Common myeloid progenitor, CD34-positive (primary cell): ENCODE measurements at regions not wholly inside any gene's neighbourhood (a gene's known extent, or its start where the extent isn't known, plus 50 kb on each side); places are given as distances from the start of the nearest gene placed in this dataset.

Experiments used
- CTCF ChIA-PET: fragments of 350-600 bp; sonication (Branson Sonifier 250); formaldehyde crosslinking; loops from one replicate; lab custom pipeline; 2021; ENCODE audit warnings: antibody characterized with exemption; lab: Charles Lee
- POLR2A ChIA-PET: fragments of 350-600 bp; sonication (Branson Sonifier 250); formaldehyde crosslinking; loops from one replicate; lab custom pipeline; 2021; ENCODE audit warnings: antibody characterized with exemption; lab: Charles Lee
- DNase-seq, 3 donors: peaks; one replicate each; pipeline versions ENCODE4 v3.0.0 to v3.0.0-alpha.2; 2013
- H3K27ac ChIP-seq, 2 experiments: 1 replicate in 1 of 2; 2 replicates in 1 of 2; pipeline ENCODE4 v1.7.0; 2013; ENCODE audit warnings: inconsistent platforms in 2 of 2, low read length in 2 of 2, mild to moderate bottlenecking in 2 of 2, low read depth in 1 of 2, moderate library complexity in 1 of 2; ENCODE audit not compliant: severe bottlenecking in 2 of 2, insufficient read depth in 1 of 2, poor library complexity in 1 of 2
- H3K27me3 ChIP-seq, 5 experiments: replicated peaks in 2 of 5; 1 replicate in 3 of 5; 2 replicates in 2 of 5; pipeline versions ENCODE4 v1.6.1 to v1.7.0; 2013; ENCODE audit warnings: low read length in 4 of 5, mild to moderate bottlenecking in 2 of 5, moderate library complexity in 2 of 5, inconsistent platforms in 1 of 5; ENCODE audit not compliant: insufficient read depth in 5 of 5, control insufficient read depth in 4 of 5
- H3K36me3 ChIP-seq, 4 experiments: 1 replicate in 2 of 4; 2 replicates in 2 of 4; pipeline versions ENCODE4 v1.6.1 to v1.7.0; 2013; ENCODE audit warnings: low read length in 3 of 4, control low read depth in 1 of 4, mild to moderate bottlenecking in 1 of 4; ENCODE audit not compliant: control insufficient read depth in 4 of 4, insufficient read depth in 4 of 4
- H3K4me1 ChIP-seq, 4 experiments: 1 replicate in 3 of 4; 2 replicates in 1 of 4; pipeline versions ENCODE4 v1.6.1 to v1.7.1; 2013; ENCODE audit warnings: low read length in 3 of 4, mild to moderate bottlenecking in 3 of 4, control low read depth in 1 of 4, inconsistent platforms in 1 of 4, moderate library complexity in 1 of 4; ENCODE audit not compliant: control insufficient read depth in 4 of 4, insufficient read depth in 4 of 4; ENCODE audit errors: control extremely low read depth in 1 of 4
- H3K4me3 ChIP-seq, 7 experiments: 1 replicate in 4 of 7; 2 replicates in 3 of 7; pipeline versions ENCODE4 v1.5.1 to v1.7.0; 2013; ENCODE audit warnings: mild to moderate bottlenecking in 7 of 7, low read length in 6 of 7, moderate library complexity in 6 of 7, inconsistent platforms in 2 of 7, low read depth in 2 of 7, control low read depth in 1 of 7; ENCODE audit not compliant: insufficient read depth in 4 of 7, control insufficient read depth in 1 of 7; ENCODE audit errors: extremely low read depth in 1 of 7
- H3K9me3 ChIP-seq, 5 experiments: 1 replicate in 4 of 5; 2 replicates in 1 of 5; pipeline versions ENCODE4 v1.6.1 to v1.7.1; 2013; ENCODE audit warnings: low read length in 4 of 5, mild to moderate bottlenecking in 2 of 5, inconsistent platforms in 1 of 5, low read depth in 1 of 5, moderate library complexity in 1 of 5; ENCODE audit not compliant: control insufficient read depth in 4 of 5, insufficient read depth in 2 of 5; ENCODE audit errors: control extremely low read depth in 1 of 5
- WGBS: methylation state at CpG from one replicate; pipeline ENCODE4 v1.1.5; 2013; ENCODE audit not compliant: insufficient coverage; 5-methylcytosine and 5-hydroxymethylcytosine counted together

GRCh38 chr17:63316100-63316499, 130.0 kb downstream of the CYB561 start:
- H3K9me3 ChIP-seq, result peaks cover 0 to 6% (median 0%) of the 10 kb centered on the region in 5 experiments
- DNase-seq, result no peak
- H3K4me3 ChIP-seq, result no peak overlapping the region
- WGBS, result 100% methylated on average over 1 of the region's 1 CpG
- peaks cover 6 to 25% (median 10%) of the 10 kb centered on the region in 4 experiments for H3K36me3 ChIP-seq
- no peak overlapping the region for H3K27ac ChIP-seq
- ChIA-PET POLR2A (no interaction called here), CTCF (no interaction called here)
- H3K27me3 ChIP-seq, result no peaks in the 10 kb centered on the region
- H3K4me1 ChIP-seq, result peaks cover 0 to 2% (median 0%) of the 10 kb centered on the region in 4 experiments

DNA sequence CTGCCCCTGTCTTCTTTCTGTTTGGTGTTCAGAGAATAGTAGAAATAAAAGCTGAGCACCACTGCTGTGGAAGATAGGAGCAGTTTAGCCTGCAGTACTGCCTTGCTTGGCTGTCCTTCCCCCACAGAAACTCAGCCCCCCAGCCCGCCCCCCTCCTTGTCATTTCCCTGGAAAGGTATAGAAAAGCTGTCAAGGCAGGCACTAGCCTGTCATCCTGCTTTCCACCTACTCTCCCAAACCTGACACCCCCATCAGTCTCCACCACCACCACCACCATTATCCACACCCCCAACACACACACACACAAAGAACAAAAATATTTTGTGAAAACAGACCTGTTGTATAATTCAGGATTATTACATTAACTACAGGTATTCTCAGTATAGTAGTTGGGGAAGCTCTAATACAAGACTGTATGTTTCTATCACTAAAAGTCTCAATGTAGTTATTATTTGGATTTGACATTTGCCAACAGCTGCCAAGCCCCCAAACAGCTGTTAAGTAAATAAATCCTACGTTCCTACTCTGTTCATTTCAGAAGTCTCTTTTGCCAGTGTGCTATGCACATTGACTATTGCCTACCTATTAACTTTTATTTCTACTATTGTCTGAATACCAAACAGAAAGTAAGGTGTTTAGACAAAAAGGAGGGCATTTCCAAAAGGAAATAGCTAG, 128.8 kb downstream of the CYB561 start:
- no peak for DNase-seq
- Histone ChIP-seq H3K27me3 (no peaks in the 10 kb centered on the region), H3K4me3 (no peak overlapping the region), H3K36me3 (peaks cover 6 to 29% (median 12%) of the 10 kb centered on the region in 4 experiments), H3K27ac (no peak overlapping the region), H3K4me1 (peaks cover 0 to 2% (median 0%) of the 10 kb centered on the region in 4 experiments), H3K9me3 (peaks cover 0 to under 1% (median 0%) of the 10 kb centered on the region in 5 experiments)
- WGBS, result no CpG with 5 or more reads among the region's 2 CpGs
- POLR2A ChIA-PET, result no interaction called here
- CTCF ChIA-PET, result interaction anchor here (1.6 kb wide), 1 partner anchor 9 kb away, joined by 4 read pairs; no protein-coding TSS in a partner anchor

GRCh38 chr17:63325808-63326207, 120.3 kb downstream of the CYB561 start:
- 94% methylated on average over 2 of the region's 4 CpGs for WGBS
- POLR2A ChIA-PET, result no interaction called here
- Histone ChIP-seq H3K9me3 (no peaks in the 10 kb centered on the region), H3K27ac (no peak overlapping the region), H3K4me1 (no peaks in the 10 kb centered on the region), H3K36me3 (peaks cover 3 to 9% (median 4%) of the 10 kb centered on the region in 4 experiments), H3K4me3 (no peak overlapping the region), H3K27me3 (no peaks in the 10 kb centered on the region)
- DNase-seq, result no peak
- CTCF ChIA-PET, result no interaction called here

DNA sequence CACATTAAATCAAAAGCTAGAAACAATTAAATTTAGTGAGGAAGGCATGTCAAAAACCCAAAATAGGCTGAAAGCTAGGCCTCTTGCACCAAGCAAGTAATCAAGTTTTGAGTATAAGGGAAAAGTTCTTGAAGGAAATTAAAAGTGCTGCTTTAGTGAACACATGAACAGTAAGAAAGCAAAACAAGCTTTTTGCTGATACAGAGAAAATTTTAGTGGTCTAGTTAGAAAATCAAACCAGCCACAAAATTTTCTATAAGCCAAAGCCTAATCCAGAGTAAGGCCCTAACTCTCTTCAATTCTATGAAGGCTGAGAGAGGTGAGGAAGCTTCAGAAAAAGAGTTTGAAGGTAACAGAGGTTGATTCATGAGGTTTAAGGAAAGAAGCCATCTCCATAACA, 116.2 kb downstream of the CYB561 start:
- ChIA-PET CTCF (interaction anchor here (0.9 kb wide), 1 partner anchor 190 kb away, joined by 3 read pairs; no protein-coding TSS in a partner anchor), POLR2A (no interaction called here)
- H3K36me3 ChIP-seq, result peaks cover 0 to 10% (median 4%) of the 10 kb centered on the region in 4 experiments

DNA sequence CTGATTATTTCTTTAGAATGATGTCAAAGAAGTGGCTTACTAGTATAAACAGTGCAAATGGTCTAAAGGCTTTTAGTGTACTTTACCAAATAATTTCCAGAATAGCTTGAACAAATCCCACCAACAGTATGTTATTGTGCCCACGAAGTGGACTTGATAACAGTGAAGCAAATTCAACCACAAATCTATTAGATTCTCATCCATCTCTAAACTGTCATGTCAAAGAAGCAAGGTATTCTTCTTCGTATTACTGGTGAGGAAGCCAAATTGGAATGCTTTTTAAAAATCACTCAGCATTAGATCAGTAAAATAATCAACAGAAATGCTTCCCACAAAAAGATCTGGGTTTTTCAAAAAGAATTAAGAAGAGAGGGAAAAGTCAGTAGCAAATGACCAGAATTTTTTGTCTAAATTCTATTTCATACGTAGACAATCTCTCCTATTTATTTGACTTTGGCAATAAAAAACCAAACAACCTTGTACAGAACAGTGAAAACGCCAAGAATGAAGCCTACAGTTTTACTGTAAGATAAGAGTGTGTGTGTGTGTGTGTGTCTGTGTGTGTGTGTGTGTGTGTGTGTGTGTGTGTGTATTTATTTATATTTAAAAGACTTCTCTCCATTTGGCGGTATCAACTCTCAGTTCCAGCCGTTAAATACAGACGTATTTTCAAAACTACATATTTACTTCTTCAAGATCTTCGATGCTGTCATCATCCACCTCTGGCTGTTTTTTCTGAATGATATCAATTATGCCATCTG, 114.6 kb downstream of the CYB561 start:
- Histone ChIP-seq H3K27me3 (no peaks in the 10 kb centered on the region), H3K9me3 (no peaks in the 10 kb centered on the region), H3K27ac (no peak overlapping the region), H3K4me3 (no peak overlapping the region), H3K36me3 (peaks cover 0 to 10% (median 4%) of the 10 kb centered on the region in 4 experiments), H3K4me1 (no peaks in the 10 kb centered on the region)
- no peak for DNase-seq
- POLR2A ChIA-PET, result no interaction called here
- WGBS, result 90% methylated on average over 3 of the region's 8 CpGs
- CTCF ChIA-PET, result no interaction called here

More for the DNA sequence above, 116.2 kb downstream of the CYB561 start:
- Histone ChIP-seq H3K4me1 (no peaks in the 10 kb centered on the region), H3K27ac (no peak overlapping the region), H3K27me3 (no peaks in the 10 kb centered on the region), H3K9me3 (no peaks in the 10 kb centered on the region), H3K4me3 (no peak overlapping the region)
- DNase-seq, result no peak

- Histone ChIP-seq H3K4me1 (no peaks in the 10 kb centered on the region), H3K36me3 (peaks cover 0 to 9% (median 4%) of the 10 kb centered on the region in 4 experiments), H3K4me3 (no peak overlapping the region), H3K27ac (no peak overlapping the region), H3K9me3 (no peaks in the 10 kb centered on the region), H3K27me3 (no peaks in the 10 kb centered on the region)
- DNase-seq, result no peak
- 100% methylated on average over 1 of the region's 2 CpGs for WGBS
- ChIA-PET CTCF (no interaction called here), POLR2A (no interaction called here)
These were observed 113.8 kb downstream of the CYB561 start for GRCh38 chr17:63332286-63332685.

- Histone ChIP-seq H3K9me3 (no peaks in the 10 kb centered on the region), H3K4me3 (no peak overlapping the region), H3K4me1 (no peaks in the 10 kb centered on the region), H3K36me3 (peaks cover 0 to 7% (median 3%) of the 10 kb centered on the region in 4 experiments), H3K27me3 (no peaks in the 10 kb centered on the region), H3K27ac (no peak overlapping the region)
- CTCF ChIA-PET, result no interaction called here
- no CpG with 5 or more reads among the region's 1 CpG for WGBS
- DNase-seq, result no peak
- POLR2A ChIA-PET, result no interaction called here
These were observed 112.2 kb downstream of the CYB561 start for GRCh38 chr17:63333869-63334268.
